ENCODE measurements at regions not wholly inside any gene's neighbourhood (a gene's known extent, or its start where the extent isn't known, plus 50 kb on each side); places are given as distances from the start of the nearest gene placed in this dataset.

GRCh38 chr1:228983231-228983660, 248.0 kb downstream of the RHOU start:
- Histone ChIP-seq H3K14ac (ENCODE audit: low read length in 2 of 2) (no peak overlapping the region), H3K23ac (ENCODE audit: low read length in 2 of 2) (no peak overlapping the region), H3K4me3 (ENCODE audit: insufficient read depth in 1 of 2, low read depth in 1 of 2, low read length in 2 of 2) (no peak overlapping the region), H3K27ac (ENCODE audit: low read length, poor library complexity, severe bottlenecking) (no peak overlapping the region), H2BK5ac (ENCODE audit: low read depth, low read length, poor library complexity, severe bottlenecking) (no peak overlapping the region), H3K18ac (ENCODE audit: low read depth in 1 of 2, low read length in 2 of 2) (no peak overlapping the region), H3K4ac (ENCODE audit: low read depth in 1 of 2, low read length in 2 of 2) (no peak overlapping the region), H3K27me3 (ENCODE audit: control insufficient read depth in 1 of 2, insufficient read depth in 1 of 2, low read length in 2 of 2) (peaks cover 4 to 9% of the 10 kb centered on the region in 2 experiments), H2AFZ (ENCODE audit: low read depth, low read length) (no peak overlapping the region), H3K9ac (ENCODE audit: low read length) (no peak overlapping the region), H2BK15ac (ENCODE audit: low read depth, poor library complexity, severe bottlenecking) (no peak overlapping the region), H3K9me3 (ENCODE audit: control insufficient read depth, low read length) (no peaks in the 10 kb centered on the region), H4K91ac (ENCODE audit: low read length) (no peak overlapping the region), H4K8ac (ENCODE audit: low read length) (no peak overlapping the region), H2BK120ac (ENCODE audit: low read depth, low read length) (no peak overlapping the region), H3K4me2 (ENCODE audit: low read length, poor library complexity, severe bottlenecking) (no peak overlapping the region), H3K79me1 (replicated peaks; ENCODE audit: low read length, poor library complexity, severe bottlenecking) (no peaks in the 10 kb centered on the region), H2BK12ac (ENCODE audit: low read length in 2 of 2) (no peak overlapping the region), H3K4me1 (ENCODE audit: control insufficient read depth, insufficient read depth, low read depth, low read length) (no peaks in the 10 kb centered on the region), H2AK5ac (ENCODE audit: low read length, severe bottlenecking) (no peak overlapping the region), H3K36me3 (ENCODE audit: control insufficient read depth in 1 of 2, insufficient read depth in 2 of 2, low read depth in 1 of 2, low read length in 2 of 2) (no peaks in the 10 kb centered on the region)
- DNase-seq = no peak
- WGBS = 93% methylated on average over 6 of the region's 6 CpGs

- no peak overlapping the region for H4K91ac ChIP-seq (ENCODE audit: low read length)
- no peak overlapping the region for H2AK5ac ChIP-seq (ENCODE audit: low read length, severe bottlenecking)
- no peak overlapping the region for H2BK120ac ChIP-seq (ENCODE audit: low read depth, low read length)
- no peak overlapping the region for H3K18ac ChIP-seq (ENCODE audit: low read depth in 1 of 2, low read length in 2 of 2)
- H2AFZ ChIP-seq (ENCODE audit: low read depth, low read length) = no peak overlapping the region
- H3K4me2 ChIP-seq (ENCODE audit: low read length, poor library complexity, severe bottlenecking) = no peak overlapping the region
- H3K23ac ChIP-seq (ENCODE audit: low read length in 2 of 2) = no peak overlapping the region
- H4K8ac ChIP-seq (ENCODE audit: low read length) = no peak overlapping the region
- H3K27ac ChIP-seq (ENCODE audit: low read length, poor library complexity, severe bottlenecking) = no peak overlapping the region
- H3K4me3 ChIP-seq (ENCODE audit: insufficient read depth in 1 of 2, low read depth in 1 of 2, low read length in 2 of 2) = no peak overlapping the region
- H3K27me3 ChIP-seq (ENCODE audit: control insufficient read depth in 1 of 2, insufficient read depth in 1 of 2, low read length in 2 of 2) = peaks cover 4 to 9% of the 10 kb centered on the region in 2 experiments
- no peaks in the 10 kb centered on the region for H3K9me3 ChIP-seq (ENCODE audit: control insufficient read depth, low read length)
- no peaks in the 10 kb centered on the region for H3K4me1 ChIP-seq (ENCODE audit: control insufficient read depth, insufficient read depth, low read depth, low read length)
- no peak overlapping the region for H3K4ac ChIP-seq (ENCODE audit: low read depth in 1 of 2, low read length in 2 of 2)
- H2BK15ac ChIP-seq (ENCODE audit: low read depth, poor library complexity, severe bottlenecking) = no peak overlapping the region
- H3K14ac ChIP-seq (ENCODE audit: low read length in 2 of 2) = no peak overlapping the region
- no peaks in the 10 kb centered on the region for H3K36me3 ChIP-seq (ENCODE audit: control insufficient read depth in 1 of 2, insufficient read depth in 2 of 2, low read depth in 1 of 2, low read length in 2 of 2)
- H2BK5ac ChIP-seq (ENCODE audit: low read depth, low read length, poor library complexity, severe bottlenecking) = no peak overlapping the region
- no peaks in the 10 kb centered on the region for H3K79me1 ChIP-seq (replicated peaks; ENCODE audit: low read length, poor library complexity, severe bottlenecking)
- H2BK12ac ChIP-seq (ENCODE audit: low read length in 2 of 2) = no peak overlapping the region
- no peak overlapping the region for H3K9ac ChIP-seq (ENCODE audit: low read length)
- 94% methylated on average over 4 of the region's 4 CpGs for WGBS
- DNase-seq = no peak
These were observed 248.4 kb downstream of the RHOU start for GRCh38 chr1:228983661-228984060.

GRCh38 chr1:228984107-228984506, 248.8 kb downstream of the RHOU start:
- Histone ChIP-seq H2AK5ac (ENCODE audit: low read length, severe bottlenecking) (no peak overlapping the region), H2AFZ (ENCODE audit: low read depth, low read length) (no peak overlapping the region), H4K91ac (ENCODE audit: low read length) (no peak overlapping the region), H3K23ac (ENCODE audit: low read length in 2 of 2) (no peak overlapping the region), H2BK15ac (ENCODE audit: low read depth, poor library complexity, severe bottlenecking) (no peak overlapping the region), H3K79me1 (replicated peaks; ENCODE audit: low read length, poor library complexity, severe bottlenecking) (no peaks in the 10 kb centered on the region), H2BK5ac (ENCODE audit: low read depth, low read length, poor library complexity, severe bottlenecking) (no peak overlapping the region), H3K27me3 (ENCODE audit: control insufficient read depth in 1 of 2, insufficient read depth in 1 of 2, low read length in 2 of 2) (peaks cover 4 to 7% of the 10 kb centered on the region in 2 experiments), H3K36me3 (ENCODE audit: control insufficient read depth in 1 of 2, insufficient read depth in 2 of 2, low read depth in 1 of 2, low read length in 2 of 2) (no peaks in the 10 kb centered on the region), H3K4me3 (ENCODE audit: insufficient read depth in 1 of 2, low read depth in 1 of 2, low read length in 2 of 2) (no peak overlapping the region), H3K18ac (ENCODE audit: low read depth in 1 of 2, low read length in 2 of 2) (no peak overlapping the region), H2BK12ac (ENCODE audit: low read length in 2 of 2) (no peak overlapping the region), H3K4me2 (ENCODE audit: low read length, poor library complexity, severe bottlenecking) (no peak overlapping the region), H3K27ac (ENCODE audit: low read length, poor library complexity, severe bottlenecking) (no peak overlapping the region), H2BK120ac (ENCODE audit: low read depth, low read length) (no peak overlapping the region), H3K9me3 (ENCODE audit: control insufficient read depth, low read length) (no peaks in the 10 kb centered on the region), H3K9ac (ENCODE audit: low read length) (no peak overlapping the region), H3K4ac (ENCODE audit: low read depth in 1 of 2, low read length in 2 of 2) (no peak overlapping the region), H3K4me1 (ENCODE audit: control insufficient read depth, insufficient read depth, low read depth, low read length) (no peaks in the 10 kb centered on the region), H4K8ac (ENCODE audit: low read length) (no peak overlapping the region), H3K14ac (ENCODE audit: low read length in 2 of 2) (no peak overlapping the region)
- no peak for DNase-seq
- WGBS = 100% methylated on average over 1 of the region's 1 CpG

GRCh38 chr1:228984646-228985631, 249.7 kb downstream of the RHOU start:
- no peak overlapping the region for H2AK5ac ChIP-seq (ENCODE audit: low read length, severe bottlenecking)
- H2BK120ac ChIP-seq (ENCODE audit: low read depth, low read length) = no peak overlapping the region
- H3K36me3 ChIP-seq (ENCODE audit: control insufficient read depth in 1 of 2, insufficient read depth in 2 of 2, low read depth in 1 of 2, low read length in 2 of 2) = no peaks in the 10 kb centered on the region
- peaks cover under 1 to 4% of the 10 kb centered on the region in 2 experiments for H3K27me3 ChIP-seq (ENCODE audit: control insufficient read depth in 1 of 2, insufficient read depth in 1 of 2, low read length in 2 of 2)
- H3K4me1 ChIP-seq (ENCODE audit: control insufficient read depth, insufficient read depth, low read depth, low read length) = peaks cover 4% of the 10 kb centered on the region
- H3K4me3 ChIP-seq (ENCODE audit: insufficient read depth in 1 of 2, low read depth in 1 of 2, low read length in 2 of 2) = no peak overlapping the region
- H3K18ac ChIP-seq (ENCODE audit: low read depth in 1 of 2, low read length in 2 of 2) = no peak overlapping the region
- H3K79me1 ChIP-seq (replicated peaks; ENCODE audit: low read length, poor library complexity, severe bottlenecking) = no peaks in the 10 kb centered on the region
- H4K8ac ChIP-seq (ENCODE audit: low read length) = no peak overlapping the region
- no peak overlapping the region for H4K91ac ChIP-seq (ENCODE audit: low read length)
- no peak overlapping the region for H3K23ac ChIP-seq (ENCODE audit: low read length in 2 of 2)
- no peak overlapping the region for H2AFZ ChIP-seq (ENCODE audit: low read depth, low read length)
- peak overlapping the region in 1 of 2 experiments; percentile 51 for H3K14ac ChIP-seq (ENCODE audit: low read length in 2 of 2)
- H3K9ac ChIP-seq (ENCODE audit: low read length) = no peak overlapping the region
- DNase-seq = no peak
- H2BK15ac ChIP-seq (ENCODE audit: low read depth, poor library complexity, severe bottlenecking) = no peak overlapping the region
- H3K27ac ChIP-seq (ENCODE audit: low read length, poor library complexity, severe bottlenecking) = no peak overlapping the region
- H3K4ac ChIP-seq (ENCODE audit: low read depth in 1 of 2, low read length in 2 of 2) = no peak overlapping the region
- no peak overlapping the region for H2BK5ac ChIP-seq (ENCODE audit: low read depth, low read length, poor library complexity, severe bottlenecking)
- H2BK12ac ChIP-seq (ENCODE audit: low read length in 2 of 2) = peak overlapping the region in 1 of 2 experiments; percentile 25
- no peak overlapping the region for H3K4me2 ChIP-seq (ENCODE audit: low read length, poor library complexity, severe bottlenecking)
- 91% methylated on average over 7 of the region's 7 CpGs for WGBS
- no peaks in the 10 kb centered on the region for H3K9me3 ChIP-seq (ENCODE audit: control insufficient read depth, low read length)
